DOHH2 (cell line): ENCODE measurements at regions not wholly inside any gene's neighbourhood (a gene's known extent, or its start where the extent isn't known, plus 50 kb on each side); places are given as distances from the start of the nearest gene placed in this dataset.

Experiments used
- EZH2phosphoT487 ChIP-seq: fragments of 200-600 bp; sonication (generic); IDR thresholded peaks from 2 replicates; pipeline ENCODE4 v1.6.1; 2017; ENCODE audit warnings: borderline replicate concordance, mild to moderate bottlenecking, antibody characterized with exemption, low read length, moderate library complexity, mixed read lengths
- TF ChIP-seq, protein P1 (sequence below): fragments of 200-600 bp; sonication (generic); IDR thresholded peaks from one replicate; pipeline ENCODE4 v1.5.1; 2014; ENCODE audit warnings: antibody characterized with exemption, mild to moderate bottlenecking, low read depth, low read length; ENCODE audit not compliant: poor library complexity, severe bottlenecking

DNA sequence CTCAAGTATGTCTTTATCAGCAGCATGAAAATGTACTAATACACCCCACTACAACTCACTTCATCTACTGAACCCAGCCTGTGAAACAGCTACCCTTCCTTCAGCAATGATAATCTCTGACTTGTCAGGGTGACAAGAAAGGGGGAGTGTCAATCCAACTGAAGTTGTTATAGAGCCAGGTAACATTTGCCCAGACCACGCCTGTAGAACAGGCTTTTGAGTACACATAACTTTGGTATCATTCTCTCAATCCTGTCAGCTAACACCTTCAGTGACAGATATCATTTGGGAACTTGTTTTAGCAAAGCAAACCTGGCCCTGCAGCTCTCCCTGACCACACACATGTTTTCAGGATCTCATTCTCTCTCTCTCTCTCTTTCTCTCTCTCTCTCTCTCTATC is 592.2 kb downstream of the SMARCA1 start:
- TF ChIP-seq, protein P1, sequence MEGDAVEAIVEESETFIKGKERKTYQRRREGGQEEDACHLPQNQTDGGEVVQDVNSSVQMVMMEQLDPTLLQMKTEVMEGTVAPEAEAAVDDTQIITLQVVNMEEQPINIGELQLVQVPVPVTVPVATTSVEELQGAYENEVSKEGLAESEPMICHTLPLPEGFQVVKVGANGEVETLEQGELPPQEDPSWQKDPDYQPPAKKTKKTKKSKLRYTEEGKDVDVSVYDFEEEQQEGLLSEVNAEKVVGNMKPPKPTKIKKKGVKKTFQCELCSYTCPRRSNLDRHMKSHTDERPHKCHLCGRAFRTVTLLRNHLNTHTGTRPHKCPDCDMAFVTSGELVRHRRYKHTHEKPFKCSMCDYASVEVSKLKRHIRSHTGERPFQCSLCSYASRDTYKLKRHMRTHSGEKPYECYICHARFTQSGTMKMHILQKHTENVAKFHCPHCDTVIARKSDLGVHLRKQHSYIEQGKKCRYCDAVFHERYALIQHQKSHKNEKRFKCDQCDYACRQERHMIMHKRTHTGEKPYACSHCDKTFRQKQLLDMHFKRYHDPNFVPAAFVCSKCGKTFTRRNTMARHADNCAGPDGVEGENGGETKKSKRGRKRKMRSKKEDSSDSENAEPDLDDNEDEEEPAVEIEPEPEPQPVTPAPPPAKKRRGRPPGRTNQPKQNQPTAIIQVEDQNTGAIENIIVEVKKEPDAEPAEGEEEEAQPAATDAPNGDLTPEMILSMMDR = no peak
- no peak for TF ChIP-seq EZH2phosphoT487
